ENCODE measurements at regions not wholly inside any gene's neighbourhood (a gene's known extent, or its start where the extent isn't known, plus 50 kb on each side); places are given as distances from the start of the nearest gene placed in this dataset.

- TF ChIP-seq CTCF (conservative IDR thresholded peaks at IDR 0.05), result no peak
- no peak overlapping the region for H3K27ac ChIP-seq
These were observed 122.6 kb upstream of the TWIST2 start for GRCh38 chr2:238725298-238725697.

- no peak for TF ChIP-seq CTCF (conservative IDR thresholded peaks at IDR 0.05)
- H3K27ac ChIP-seq, result no peak overlapping the region
These were observed 121.0 kb upstream of the TWIST2 start for GRCh38 chr2:238726670-238727584.

GRCh38 chr2:238727585-238728329, 120.1 kb upstream of the TWIST2 start:
- TF ChIP-seq CTCF (conservative IDR thresholded peaks at IDR 0.05), result no peak
- no peak overlapping the region for H3K27ac ChIP-seq

- no peak for TF ChIP-seq CTCF (conservative IDR thresholded peaks at IDR 0.05)
- no peak overlapping the region for H3K27ac ChIP-seq
These were observed 119.3 kb upstream of the TWIST2 start for GRCh38 chr2:238728330-238729260.

GRCh38 chr2:238729261-238729935, 118.5 kb upstream of the TWIST2 start:
- no peak overlapping the region for H3K27ac ChIP-seq
- no peak for TF ChIP-seq CTCF (conservative IDR thresholded peaks at IDR 0.05)

GRCh38 chr2:238730001-238730669, 117.8 kb upstream of the TWIST2 start:
- no peak for TF ChIP-seq CTCF (conservative IDR thresholded peaks at IDR 0.05)
- H3K27ac ChIP-seq, result no peak overlapping the region
